Adrenal gland (tissue), 5 donors: ENCODE measurements at regions not wholly inside any gene's neighbourhood (a gene's known extent, or its start where the extent isn't known, plus 50 kb on each side); places are given as distances from the start of the nearest gene placed in this dataset.

Experiments used
- POLR2A ChIP-seq, 2 donors: fragments of 450-650 bp; IDR thresholded peaks; one replicate each; pipeline ENCODE4 v1.6.1; 2017; ENCODE audit warnings: antibody characterized with exemption in 2 of 2, mild to moderate bottlenecking in 2 of 2, moderate library complexity in 1 of 2
- TF ChIP-seq, protein P1 (sequence below), 6 experiments: fragments of 450-650 bp in 4 of 6; fragments of 200-600 bp in 2 of 6; sonication (generic) in 1 of 6; IDR thresholded peaks; 1 replicate in 5 of 6; 2 replicates in 1 of 6; pipeline versions ENCODE4 v1.5.1 to v1.8.0; 2016 to 2021; ENCODE audit warnings: antibody characterized with exemption in 6 of 6, mild to moderate bottlenecking in 2 of 6, moderate library complexity in 1 of 6
- donor health status: DM: no; HTN: no; CAD: no.

DNA sequence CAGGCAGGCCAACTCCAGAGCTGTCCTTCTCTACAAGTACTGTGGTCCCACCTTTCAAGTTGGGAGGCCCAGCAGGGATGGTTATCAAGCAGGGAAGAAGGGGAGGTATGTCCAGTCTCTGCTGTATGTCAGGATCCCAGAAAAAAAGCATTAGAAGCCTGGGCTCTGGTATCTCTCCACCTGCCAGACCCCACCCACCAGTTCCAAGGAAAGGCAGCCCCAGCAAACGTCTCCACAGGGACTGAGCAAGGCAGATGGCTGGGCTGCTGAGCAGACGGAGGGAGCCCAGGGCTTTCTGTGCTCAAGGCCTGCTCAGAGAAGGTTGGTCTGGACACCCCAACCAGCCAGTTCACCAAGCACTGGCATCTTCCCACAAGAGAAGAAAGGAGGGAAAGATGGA lies 287.8 kb downstream of the XXYLT1 start:
- TF ChIP-seq, protein P1, sequence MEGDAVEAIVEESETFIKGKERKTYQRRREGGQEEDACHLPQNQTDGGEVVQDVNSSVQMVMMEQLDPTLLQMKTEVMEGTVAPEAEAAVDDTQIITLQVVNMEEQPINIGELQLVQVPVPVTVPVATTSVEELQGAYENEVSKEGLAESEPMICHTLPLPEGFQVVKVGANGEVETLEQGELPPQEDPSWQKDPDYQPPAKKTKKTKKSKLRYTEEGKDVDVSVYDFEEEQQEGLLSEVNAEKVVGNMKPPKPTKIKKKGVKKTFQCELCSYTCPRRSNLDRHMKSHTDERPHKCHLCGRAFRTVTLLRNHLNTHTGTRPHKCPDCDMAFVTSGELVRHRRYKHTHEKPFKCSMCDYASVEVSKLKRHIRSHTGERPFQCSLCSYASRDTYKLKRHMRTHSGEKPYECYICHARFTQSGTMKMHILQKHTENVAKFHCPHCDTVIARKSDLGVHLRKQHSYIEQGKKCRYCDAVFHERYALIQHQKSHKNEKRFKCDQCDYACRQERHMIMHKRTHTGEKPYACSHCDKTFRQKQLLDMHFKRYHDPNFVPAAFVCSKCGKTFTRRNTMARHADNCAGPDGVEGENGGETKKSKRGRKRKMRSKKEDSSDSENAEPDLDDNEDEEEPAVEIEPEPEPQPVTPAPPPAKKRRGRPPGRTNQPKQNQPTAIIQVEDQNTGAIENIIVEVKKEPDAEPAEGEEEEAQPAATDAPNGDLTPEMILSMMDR (IDR thresholded peaks at IDR 0.05): no peak
- no peak for TF ChIP-seq POLR2A (IDR thresholded peaks at IDR 0.05)
